GM21786 (cell line): ENCODE measurements at regions not wholly inside any gene's neighbourhood (a gene's known extent, or its start where the extent isn't known, plus 50 kb on each side); places are given as distances from the start of the nearest gene placed in this dataset.
"Not testable (repeated sequence)": the region's sequence is repeated elsewhere in the genome, so short reads cannot be mapped to it uniquely, and the experiment has no call there.

Experiments used
- ATAC-seq: cut with Tn5 transposase; IDR thresholded peaks from one replicate; pipeline ENCODE4 v1.9.1; 2021; ENCODE audit not compliant: unreplicated experiment

DNA sequence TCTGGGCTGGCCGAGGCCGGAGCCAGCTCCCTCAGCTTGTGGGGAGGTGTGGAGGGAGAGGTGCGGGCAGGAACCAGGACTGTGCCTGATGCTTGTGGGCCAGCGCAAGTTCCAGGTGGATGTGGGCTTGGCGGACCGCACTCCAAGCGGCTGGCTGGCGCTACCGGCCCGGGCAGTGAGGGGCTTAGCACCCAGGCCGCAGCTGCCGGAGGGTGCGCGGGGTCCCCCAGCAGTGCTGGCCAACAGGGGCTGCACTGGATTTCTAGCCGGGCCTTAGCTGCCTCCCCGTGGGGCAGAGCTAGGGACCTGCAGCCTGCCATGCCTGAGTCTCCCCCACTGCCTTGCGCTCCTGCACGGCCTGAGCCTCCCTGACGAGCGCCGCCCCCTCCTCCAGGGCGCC is 242.8 kb downstream of the CCSER2 start:
- ATAC-seq, result no peak

DNA sequence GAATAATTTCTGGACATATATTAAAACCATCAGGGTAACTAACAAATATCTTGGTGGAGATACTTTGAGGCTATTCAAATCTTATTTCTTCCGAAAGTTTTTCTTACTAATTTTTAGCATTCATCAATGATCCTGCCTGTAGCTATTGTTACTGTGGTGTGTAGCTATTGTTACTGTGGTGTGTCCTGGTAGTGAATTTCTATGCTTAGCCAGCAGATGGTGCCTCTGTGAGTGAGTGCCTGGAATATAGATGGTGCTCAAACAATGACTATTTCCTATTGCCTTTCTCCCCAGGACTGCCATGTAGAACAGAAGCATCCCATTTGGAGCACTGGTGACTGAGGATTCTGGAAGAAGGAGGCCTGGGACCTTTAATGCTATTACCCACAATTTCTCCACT is 245.7 kb downstream of the CCSER2 start:
- ATAC-seq, result no peak

DNA sequence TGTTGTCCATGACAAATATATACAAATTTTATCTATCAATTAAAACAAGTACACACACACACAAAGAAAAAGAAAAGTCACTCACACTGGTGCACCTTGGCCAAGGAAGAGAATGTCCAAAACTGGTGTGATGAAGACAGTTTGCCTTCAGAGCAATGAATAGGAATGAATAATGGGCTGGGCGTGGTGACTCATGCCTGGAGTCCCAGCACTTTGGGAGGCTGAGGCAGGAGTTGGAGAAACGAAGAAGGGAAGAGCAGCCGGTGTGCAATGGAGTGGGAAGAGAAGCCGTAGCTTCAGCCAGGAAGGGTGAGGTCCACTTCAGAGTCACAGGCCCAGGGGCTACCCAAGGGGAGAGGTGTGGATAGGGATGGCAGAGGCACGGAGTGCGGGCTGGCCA is 253.6 kb downstream of the CCSER2 start:
- ATAC-seq, result no peak

DNA sequence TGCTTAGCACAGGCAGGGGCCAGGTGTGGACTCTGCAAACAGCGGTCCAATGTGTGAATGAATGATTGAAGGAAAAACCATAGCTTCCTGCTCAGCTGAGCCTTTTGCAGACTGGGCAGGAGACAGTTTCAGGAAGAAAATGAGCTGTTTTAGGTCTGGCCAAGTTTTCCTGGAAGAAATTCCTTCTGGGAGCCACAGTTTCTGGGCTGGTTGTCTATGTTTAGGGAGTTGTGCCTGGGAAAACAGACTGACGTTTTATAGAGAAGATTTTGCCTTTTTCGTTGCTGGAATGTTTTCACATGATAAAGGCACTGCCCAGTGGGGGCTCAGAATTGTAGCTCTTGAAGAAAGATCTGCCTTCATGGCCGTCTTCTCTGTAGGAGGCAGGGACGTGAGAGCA is 255.1 kb downstream of the CCSER2 start:
- no peak for ATAC-seq

DNA sequence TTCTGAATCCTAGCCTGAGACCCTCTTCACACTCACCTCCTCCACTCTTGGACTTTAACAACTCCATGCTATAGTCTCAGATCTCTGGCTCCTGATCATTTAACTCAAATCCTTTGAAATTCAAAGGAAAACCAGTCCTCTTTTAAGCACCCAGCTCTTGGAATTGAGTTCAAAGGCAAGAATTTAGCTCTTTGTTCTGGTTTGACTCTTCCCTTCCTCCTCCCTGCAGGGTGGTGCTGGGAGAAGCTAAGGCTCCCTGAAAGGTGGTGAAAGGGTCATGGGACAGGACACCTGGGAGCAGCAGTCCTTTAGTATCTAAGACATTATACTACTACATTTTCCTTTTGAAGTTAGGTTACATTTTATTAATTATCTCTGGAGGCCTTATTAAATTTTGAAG is 259.4 kb downstream of the CCSER2 start:
- ATAC-seq, result no peak

DNA sequence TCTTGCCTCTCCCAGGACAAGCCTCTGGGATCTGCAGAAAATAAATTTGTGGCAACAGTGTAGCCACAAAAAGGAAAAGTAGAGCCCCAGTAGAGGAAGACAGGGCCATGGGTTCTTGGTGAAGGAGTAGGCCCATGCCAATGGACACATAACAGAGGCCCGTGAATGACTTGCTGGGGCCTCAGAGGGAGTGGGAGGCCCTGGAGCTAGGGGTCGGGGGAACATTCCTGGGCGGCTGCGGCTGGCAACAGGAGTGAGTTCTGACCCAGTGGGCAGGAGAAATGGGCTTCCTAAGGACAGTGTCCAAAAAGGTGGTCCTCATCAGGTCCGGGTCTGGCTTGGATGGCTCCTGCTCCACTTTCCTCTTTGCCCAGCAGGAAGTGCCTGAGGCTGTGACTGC is 260.0 kb downstream of the CCSER2 start:
- no peak for ATAC-seq

DNA sequence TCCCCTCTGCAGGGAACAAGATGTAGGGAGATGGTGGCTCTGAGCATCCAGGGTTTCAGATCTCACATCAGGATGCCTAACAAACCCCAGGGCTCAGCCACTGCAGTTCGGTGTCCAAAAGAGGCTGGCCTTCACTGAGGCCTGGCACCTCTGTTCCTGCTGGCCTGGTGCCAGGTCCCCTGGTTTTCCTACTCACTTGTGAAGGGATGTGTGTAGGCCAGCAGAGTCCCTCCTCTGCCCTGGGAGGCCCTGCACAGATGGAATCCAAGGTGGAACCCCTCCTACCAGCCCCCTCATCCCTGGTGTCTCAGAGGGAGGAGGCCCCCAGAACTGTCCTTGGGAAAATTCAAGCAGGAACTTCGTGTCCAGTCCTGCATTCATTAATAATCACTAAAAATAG is 260.6 kb downstream of the CCSER2 start:
- no peak for ATAC-seq

DNA sequence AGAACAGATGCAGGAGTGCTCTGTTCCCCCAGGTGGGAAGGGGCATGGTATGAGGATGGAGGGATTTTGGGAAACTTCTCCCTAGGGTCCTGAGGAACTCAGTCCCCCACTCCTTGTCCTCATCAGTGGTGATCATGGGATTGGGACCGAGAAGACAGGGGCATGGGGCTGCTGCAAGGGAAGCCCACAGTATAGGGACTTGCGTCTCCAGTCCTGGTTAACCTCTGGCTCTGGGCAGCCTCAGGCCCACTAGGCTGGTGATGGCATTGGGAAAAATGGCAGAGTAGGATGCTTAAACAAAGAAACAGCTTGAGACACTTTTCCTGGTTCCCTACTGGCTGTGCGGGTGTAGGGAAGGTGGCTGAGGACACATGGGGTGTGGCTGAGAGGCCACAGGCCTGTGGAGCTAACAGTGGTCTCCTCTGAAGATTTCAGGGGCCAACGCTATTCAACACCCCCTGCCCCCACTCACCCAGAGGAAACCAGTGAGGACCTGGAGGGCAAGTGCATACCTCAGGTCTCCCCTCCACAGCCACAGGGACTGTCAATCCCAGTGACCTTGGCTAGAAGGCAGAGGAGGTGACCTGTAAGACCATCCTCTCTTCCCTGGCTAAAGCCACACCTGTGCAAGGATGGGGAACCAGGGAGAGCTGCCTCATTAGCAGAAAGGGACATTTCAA is 261.3 kb downstream of the CCSER2 start:
- no peak for ATAC-seq

DNA sequence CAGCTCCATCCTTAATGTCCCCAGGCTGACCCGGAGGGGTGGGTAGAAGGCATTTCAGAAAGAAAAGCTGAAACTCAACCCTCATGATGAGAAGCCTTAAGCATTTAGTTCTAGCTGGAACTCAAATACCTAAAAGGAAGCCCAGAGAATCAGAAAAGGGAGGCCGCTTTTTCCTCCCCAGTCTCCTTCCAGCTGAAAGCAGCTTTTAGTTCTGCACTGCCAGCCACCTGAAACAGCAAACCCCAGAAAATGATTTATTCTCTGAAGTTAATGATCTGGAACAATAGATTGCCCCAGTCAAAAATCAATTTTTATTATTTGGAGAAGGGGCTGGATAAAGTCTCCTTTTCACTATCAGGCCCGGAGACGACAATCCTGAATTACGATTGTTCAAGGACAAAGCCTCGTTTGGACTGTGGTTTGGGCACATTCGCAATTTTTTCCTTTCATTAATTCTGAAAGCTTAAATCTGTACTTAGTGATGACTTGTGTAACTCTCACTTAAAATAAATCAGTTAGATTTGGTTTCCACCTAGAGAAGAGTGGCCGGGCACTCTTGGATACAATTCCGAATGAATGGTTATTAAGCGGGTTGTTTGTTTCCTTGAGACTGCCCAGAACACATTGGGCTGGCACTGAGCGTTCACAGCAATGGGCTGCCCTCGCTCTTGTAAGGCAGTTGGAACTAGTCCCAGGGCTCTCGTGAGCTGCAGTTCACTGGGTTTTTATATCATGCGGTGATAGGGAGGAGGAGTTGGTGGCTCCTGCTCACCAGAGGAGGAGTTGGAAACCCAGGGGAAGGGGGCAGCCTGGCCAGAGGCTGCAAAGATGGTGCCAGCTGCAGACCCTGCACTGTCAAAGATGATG is 262.2 kb downstream of the CCSER2 start:
- no peak for ATAC-seq

DNA sequence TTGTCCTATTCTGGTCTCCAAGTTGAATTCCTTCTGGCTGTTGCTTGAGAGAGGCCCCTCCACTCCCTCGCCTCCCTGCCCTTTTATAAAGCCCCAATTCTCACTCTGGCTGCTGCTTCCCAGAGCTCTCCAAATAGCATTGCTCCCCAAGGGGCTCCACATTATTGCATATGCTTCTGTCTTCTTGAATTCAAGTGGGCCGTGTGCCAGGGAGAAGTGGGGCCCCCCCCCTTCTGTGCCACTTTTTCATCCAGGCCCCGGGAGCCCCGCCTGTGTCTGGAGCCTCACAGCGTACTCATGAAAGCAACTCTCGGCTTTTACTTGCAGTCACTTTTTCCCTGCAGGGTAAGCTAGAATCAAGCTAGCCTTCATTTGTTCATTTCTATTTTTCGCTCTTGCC is 265.1 kb downstream of the CCSER2 start:
- no peak for ATAC-seq

DNA sequence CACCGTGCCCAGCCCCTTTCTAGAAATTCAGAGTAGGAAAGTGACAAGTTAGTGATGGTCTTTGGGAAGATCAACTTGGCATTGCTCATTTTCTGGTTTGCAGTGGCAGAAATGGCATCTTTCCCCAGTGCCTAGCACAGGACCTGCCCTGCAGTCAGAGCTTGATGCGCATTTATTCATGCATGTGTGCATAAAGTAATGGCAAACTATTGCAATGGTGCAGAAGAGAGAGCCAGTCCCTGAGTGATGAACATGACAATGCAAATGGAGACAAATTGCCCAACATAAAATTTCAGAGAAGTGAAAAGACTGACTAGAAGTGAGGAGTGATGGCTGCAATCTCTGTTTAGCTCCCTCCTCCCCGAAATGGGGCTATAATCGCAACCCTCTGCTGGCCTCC is 268.2 kb downstream of the CCSER2 start:
- ATAC-seq, result no peak

DNA sequence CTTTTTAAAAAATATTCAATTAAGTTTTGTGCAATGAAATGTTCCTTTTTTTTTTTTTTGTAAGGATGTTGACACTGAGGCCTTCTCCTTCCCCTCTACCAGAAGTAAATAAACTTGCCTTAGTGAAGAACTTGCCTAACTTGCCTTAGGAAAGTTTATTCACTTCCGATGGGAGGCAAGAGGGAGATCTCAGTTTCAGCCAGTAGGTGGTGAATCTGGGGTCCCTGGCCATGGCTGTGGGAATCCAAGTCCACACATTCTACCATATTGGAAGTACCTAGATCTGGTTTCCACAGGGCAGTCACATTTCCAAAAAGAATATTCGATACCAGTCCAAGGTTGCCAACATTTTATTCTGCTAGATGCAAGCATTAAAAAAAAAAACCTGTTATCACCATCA is 270.9 kb downstream of the CCSER2 start:
- ATAC-seq, result no peak

DNA sequence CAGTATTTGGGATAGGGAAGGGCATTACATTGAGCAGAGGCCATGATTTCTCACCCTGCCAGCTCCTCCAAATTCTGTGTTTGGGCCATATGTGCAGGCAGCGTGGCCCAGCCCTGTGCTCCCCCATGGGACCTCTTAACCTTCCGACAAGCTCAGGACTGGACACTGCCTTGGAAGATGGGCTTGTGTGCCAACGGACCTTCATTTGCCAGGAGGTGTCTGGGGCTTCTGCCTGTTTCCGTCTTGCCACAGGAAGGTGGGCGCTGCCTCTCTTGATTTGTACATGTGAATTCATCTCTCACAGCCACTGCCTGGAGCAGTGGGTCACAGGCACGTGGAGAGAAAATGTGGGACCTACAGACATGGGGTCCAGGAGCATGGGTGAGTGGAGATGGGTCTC is 272.6 kb downstream of the CCSER2 start:
- no peak for ATAC-seq

DNA sequence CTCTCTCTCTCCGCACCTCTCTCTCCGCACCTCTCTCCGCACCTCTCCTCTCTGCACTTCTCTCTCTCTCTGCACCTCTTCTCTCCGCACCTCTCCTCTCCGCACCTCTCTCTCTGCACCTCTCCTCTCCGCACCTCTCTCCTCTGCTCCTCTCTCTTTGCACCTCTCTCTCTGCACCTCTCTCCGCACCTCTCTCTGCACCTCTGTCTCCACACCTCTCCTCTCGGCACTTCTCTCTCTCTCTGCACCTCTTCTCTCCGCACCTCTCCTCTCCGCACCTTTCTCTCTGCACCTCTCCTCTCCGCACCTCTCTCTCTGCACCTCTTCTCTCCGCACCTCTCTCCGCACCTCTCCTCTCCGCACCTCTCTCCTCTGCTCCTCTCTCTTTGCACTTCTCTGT is 274.2 kb downstream of the CCSER2 start:
- not testable (repeated sequence) for ATAC-seq

DNA sequence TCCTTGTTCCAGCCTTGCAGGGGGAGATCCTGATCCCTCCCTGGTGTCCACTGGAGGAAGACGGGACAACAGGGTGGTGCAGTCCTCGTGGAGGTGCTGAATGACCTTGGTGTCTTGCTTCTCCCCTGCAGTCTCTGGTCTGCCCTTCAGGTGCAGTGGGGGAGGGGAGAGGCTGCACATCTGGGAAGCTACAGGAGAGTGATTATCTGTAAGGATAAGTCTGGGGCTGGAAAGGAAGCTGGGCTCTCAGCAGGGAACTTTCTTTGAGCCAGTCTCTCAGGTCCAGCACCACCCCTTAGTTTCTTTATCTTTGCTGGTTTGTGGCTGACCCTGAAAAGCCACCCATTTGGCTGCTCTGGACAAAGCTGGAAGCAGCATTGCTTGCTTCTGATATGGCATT is 275.6 kb downstream of the CCSER2 start:
- no peak for ATAC-seq

DNA sequence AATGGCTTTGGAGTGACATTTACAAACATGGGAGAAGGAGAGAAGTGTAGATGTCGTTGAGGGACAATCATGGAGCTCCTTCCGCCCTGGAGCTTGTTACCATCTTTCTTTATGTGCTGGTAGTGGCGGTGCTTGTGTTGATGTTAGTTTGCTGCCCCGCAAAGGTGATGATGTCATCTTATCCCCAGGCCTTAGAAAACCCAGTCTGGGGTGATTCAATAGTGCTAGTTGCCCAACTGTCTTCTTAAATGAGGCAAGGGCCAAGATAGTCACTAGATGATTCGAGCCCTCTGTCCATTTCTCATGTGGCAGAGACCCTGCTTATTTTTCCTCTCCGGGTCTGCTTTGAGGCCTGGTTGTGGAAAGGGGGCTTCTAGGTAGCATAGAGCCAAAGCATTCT is 277.4 kb downstream of the CCSER2 start:
- no peak for ATAC-seq

DNA sequence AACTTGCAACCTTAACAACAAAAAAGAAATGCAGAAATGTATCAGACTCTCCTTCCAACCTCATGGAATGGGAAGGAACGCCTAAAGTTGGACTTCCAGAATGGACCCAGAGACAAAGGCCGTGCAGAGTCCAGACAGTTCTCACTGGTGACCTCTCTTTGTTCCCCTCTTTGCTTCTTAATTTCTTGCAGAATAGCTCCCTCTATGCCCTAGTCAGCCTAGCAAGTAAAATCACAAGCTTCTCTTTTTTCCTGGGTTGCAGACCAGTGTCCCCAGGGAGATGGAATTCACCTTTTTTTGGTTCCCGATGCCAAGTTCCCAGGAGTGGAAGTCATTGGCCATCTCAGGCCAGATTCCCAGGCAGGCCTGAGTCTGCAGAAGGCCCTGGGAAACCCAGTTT is 278.0 kb downstream of the CCSER2 start:
- no peak for ATAC-seq

DNA sequence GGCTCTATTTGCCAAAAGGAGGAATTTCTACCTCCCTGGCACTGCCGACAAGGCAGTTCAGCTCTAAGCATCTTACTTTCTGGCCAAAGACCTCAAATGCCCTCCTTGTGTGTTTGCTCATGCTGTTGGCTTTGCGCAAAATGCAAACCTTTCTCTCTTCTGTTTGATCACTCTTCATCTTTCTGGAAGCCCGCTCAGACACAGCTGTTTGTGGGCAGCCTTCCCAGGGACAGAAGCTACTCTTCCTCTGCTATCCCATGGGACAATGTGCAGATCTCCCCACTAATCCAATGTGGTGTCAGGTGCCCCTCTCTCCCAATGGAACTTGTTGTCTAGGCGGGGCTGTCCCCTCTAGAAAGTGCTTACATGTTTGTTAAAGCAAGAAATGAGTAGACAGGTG is 278.7 kb downstream of the CCSER2 start:
- ATAC-seq, result no peak

DNA sequence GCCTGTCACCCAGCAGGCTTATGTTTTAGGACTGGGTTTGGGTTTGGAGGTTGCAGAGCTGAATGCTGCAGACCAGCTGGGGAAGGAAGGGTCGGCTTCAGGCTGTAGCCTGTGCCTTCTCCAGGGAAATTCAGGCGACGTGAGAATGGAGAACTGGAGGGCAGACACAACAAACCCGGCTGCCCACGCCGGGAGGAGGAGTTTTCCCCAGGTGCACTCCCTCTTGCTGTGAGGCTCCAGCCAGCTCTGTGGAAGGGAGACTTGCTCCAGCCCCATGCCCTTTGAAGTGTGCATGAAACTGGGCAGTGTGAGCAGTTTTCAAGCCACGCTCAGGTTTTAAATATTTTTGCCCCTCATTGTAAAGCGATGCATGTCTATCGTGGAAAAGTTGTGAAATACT is 279.1 kb downstream of the CCSER2 start:
- ATAC-seq, result no peak

DNA sequence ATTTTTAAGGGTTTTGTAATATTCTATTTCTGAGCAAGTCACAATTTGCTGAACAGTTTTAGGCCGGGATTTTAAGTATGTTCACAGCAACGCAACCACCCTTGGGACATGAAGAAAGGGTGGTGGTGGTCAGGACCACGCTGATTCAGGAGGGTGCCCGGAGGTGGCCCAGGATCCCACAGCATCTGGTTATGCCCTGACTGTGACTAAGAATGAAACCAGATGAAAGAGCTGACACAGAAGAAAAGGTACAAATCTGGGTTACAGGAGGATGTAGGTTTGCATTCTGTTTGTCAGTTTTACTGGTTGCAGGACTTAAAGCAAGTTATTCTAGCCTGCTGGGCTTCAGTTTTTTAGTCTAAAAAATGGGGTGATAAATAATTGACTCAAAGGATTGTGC is 279.7 kb downstream of the CCSER2 start:
- peak; percentile 81 for ATAC-seq

DNA sequence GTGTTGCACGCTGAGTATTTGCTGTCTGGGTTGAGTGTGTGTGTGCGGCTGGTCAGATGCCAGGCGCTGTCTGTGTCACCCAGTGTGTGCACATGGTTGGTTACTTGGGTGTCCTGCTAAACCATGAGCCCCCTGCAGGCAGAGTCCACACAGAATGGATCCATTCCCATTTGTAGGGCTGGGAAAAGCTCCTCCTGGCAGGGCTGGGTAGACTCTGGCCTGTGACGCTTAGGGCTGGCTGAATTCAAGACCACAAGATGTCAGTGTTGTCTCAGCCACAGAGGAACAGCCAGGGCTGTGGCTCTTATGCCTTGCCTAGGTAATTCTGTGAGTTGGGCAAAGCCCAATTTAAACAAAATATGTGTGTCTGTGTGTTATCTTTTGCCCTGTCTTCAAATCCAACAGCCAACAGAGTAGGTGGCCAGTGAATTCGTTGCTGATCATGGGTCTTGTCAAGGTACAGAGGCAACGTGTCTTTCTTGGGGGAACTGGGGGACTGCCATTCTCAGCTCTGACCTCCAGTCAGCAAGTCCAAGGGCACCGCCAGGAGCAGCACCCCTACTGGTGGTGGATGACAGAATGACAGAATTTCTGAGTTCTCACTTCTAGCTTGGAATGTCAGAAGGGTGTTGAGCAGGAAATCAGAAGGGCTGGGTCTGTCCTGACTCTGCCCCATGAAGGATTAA is 285.1 kb downstream of the CCSER2 start:
- ATAC-seq, result peak; percentile 56
